H4 (cell line): ENCODE measurements at regions not wholly inside any gene's neighbourhood (a gene's known extent, or its start where the extent isn't known, plus 50 kb on each side); places are given as distances from the start of the nearest gene placed in this dataset.
"Not testable (repeated sequence)": the region's sequence is repeated elsewhere in the genome, so short reads cannot be mapped to it uniquely, and the experiment has no call there.

Source experiments
- DNase-seq: peaks from one replicate; pipeline ENCODE4 v3.0.0-alpha.2; 2015; ENCODE audit warnings: low spot score

DNA sequence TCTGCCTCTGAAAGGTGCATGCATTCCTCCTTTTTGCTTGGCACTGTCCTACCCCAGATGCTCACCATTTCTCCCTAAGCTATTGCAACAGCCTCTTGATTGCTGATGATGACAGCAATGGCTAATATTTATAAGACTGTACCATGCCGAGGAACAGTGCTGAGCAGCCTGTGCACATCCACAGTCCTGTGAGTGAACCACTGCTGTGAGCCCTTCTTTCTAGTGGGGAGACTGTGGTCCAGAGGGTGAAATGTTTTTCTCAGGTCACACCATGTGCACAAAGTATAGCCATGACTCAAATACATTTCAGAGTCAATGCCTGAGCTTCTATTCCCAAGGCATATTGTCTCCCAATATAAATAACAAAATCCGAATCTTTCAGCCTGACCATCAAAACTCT is 231.2 kb upstream of the LRTM1 start:
- no peak for DNase-seq

DNA sequence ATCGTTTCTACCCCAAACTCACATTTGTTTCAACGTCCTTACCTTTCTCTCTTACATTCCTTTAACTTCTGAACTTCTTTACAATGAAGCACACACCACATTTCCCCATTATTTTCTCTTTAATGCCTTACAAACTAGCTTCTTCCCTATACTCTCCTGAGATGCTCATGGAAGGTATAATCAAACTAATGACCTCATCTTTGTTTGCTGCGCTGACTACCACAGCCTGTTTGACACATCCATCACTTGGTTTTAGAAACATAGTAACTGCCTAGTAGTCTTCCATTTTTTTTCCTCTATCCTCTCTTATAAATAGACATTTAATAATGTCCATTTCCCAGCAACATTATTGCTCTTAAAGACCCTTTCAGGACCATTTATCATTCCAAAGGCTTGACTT is 230.5 kb upstream of the LRTM1 start:
- no peak for DNase-seq

DNA sequence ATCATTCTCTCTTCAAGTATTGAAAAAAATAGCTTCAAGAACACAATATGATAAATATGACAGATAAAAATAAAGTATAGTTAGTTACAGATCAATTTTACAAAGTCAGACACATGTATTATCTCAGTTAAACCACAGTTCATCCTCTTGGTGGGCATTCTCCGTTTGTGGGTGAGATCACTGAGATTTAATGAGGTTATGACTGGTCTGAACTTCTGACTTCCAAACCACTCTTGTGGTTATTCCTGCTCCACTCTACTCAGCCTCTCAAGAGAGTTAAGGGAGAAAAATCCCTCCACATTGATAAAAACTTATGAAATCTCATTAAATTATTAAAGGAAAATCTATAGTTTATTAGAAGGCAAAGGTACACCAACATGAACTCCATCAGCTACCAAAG is 229.9 kb upstream of the LRTM1 start:
- DNase-seq = peak; percentile 40

DNA sequence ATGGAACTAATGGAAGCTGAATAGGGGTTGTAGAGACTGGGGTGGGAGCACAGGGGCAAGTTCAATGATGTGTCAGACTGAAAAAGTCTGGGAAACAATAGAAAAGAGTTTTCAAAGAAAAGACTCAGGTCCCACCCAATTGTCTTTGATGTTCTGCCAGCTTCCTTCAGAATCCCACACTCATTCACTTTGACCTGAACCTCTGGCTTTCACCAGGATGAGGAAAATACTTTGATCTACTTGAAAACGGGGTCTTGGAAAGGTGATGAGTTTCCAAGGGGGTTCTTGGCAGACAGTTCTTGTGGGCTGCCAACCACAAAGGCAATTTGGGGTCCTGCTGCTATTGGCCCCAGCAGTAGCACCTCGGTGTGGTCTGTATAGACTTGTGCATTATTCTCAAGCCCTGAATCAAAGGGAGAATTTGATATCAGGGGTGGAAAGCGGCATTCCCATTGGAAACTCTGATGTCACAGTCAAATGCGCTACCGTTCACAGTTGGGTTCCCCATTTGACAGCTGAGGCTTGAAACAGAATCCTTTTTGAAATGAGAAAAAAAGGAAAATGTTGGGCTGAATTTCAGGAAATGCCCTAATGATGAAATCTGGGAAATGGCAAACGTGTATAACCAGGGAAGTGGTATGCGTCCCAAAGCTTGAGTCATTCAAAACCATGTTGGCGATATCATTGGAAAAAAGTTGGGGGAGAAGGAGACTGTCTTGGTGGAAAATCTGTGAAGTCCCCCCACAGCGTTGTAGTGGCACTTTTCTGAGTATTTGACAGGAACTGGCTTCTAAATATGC is 229.2 kb upstream of the LRTM1 start:
- DNase-seq = no peak

DNA sequence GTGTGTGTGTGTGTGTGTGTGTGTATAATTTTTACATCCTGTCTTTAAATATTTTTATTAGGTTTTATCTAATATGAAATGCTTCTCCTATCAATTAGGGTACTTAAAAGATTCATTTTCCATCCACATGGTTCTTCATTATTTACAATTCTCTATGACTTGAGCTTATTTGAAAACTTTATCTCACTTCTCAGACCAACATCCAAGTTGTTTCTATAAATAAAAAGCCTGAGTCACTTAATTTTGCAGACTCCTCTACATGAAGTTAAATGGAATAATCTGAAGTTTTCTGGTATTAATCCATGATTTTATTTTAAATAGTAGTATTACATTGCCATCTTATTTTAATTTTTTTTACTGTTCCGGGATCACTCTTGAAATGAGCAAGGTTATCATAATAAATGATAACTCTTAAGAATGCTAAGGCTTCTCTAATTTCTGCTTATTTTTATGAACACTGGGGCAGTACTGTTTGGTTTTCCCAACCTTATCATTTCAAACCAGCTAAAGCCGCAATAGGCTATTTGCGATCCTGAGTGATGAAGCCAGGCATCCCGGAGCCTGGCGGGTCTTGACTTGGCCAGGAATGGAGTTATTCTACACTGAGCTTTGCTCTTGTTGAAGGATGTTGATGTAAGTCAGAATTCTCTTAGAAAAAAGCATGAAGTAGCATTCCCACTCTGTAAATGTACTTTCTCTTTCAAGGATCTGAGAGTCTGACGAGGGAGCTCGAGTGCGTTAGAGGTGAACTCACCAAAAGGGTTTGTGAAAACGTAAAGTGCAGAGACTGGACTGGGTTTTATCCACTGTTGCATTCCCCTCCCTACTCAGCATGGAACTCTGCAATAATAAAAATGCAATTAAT is 220.2 kb upstream of the LRTM1 start:
- no peak for DNase-seq

DNA sequence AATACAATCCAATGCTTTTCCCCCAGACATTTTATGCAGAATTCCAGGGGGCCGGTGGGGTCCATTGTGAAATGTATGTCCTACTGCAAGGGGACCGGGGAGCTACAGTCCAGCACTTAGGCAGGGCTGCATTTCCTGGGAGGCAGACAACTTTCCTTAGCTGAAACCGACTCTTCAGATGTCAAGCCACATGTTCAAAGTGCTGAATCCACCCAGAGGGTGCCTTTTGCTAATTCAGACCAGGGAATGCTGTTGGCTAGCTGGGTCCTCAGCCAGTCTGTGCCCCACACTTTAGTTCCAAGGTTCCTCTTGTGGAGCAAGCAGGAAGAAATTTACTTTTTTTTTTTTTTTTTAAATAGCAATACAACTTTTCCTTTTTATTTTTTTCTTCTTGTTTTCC is 219.5 kb upstream of the LRTM1 start:
- no peak for DNase-seq

DNA sequence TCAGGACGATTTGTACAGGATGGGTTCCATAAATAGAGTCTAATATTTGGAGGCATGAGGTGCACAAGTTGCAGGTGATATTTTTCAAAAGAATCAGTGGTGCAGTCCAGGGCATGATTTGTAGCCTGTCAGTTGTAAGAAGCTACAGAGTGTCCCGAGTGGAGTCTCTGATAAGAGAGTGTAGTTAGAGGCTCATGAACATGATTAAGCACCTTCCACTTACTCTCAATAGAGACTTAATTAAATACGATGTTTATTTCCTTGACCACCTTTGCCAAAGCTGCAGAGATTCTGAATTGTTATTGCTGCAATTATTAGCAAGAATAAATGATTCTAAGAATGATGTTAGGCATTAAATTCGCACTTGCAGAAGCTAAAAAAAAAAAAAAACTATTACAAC is 218.4 kb upstream of the LRTM1 start:
- no peak for DNase-seq

DNA sequence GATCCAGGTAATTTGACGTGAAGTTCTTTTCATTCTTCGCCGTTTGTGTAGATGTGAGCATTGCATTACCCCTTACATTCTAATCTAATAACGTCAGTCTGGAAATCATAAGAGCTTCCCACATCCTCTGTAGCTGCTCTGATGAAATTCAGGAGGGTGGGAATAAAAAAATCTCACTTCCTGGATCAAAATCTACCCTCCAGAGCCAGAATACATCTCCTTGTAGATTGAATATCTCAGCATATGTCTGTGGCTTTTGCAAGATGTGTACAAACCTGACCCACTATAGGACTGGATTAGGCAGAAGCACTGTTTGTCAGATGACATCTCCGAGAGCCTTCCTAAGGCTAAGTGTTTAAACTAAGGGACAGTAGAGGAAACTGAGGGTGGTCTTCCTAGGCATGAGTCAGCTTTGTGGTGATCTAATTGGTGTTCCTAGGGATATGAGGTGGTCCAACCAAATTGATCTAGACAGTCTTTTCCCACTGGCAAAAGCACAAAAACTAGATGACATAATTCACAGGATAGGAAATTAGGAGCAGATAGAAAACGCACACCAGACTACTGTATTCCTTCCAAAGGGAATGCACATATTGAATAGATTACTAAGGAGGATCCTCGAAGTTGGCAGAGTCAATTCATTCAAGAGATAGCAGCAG is 216.3 kb upstream of the LRTM1 start:
- peak; percentile 66 for DNase-seq

DNA sequence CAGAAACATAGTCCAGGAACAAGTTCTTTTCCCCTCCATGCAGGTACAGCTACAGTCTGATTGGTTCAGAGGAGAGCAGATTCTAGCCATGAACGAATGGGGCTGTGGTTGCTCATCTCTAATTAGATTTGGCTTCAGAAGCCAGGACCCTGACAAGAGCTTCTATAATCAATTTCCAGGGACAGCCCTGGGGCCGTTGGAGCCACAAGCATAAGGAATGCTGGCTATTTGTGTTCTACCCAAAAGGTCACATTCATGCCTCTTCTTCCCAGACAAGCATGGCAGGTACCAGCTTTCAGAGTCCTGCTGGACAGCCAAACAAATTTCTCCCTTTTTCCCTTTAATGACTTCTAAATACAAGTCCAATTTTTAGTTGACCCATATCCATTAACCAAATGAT is 215.5 kb upstream of the LRTM1 start:
- DNase-seq = no peak

DNA sequence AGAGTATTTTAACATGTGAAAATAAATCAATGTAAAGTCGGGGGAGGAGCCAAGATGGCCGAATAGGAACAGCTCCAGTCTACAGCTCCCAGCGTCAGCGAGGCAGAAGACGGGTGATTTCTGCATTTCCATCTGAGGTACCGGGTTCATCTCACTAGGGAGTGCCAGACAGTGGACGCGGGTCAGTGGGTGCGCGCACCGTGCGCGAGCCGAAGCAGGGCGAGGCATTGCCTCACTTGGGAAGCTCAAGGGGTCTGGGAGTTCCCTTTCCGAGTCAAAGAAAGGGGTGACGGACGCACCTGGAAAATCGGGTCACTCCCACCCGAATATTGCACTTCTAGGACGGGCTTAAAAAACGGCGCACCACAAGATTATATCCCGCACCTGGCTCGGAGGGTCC is 208.4 kb upstream of the LRTM1 start:
- DNase-seq = not testable (repeated sequence)

DNA sequence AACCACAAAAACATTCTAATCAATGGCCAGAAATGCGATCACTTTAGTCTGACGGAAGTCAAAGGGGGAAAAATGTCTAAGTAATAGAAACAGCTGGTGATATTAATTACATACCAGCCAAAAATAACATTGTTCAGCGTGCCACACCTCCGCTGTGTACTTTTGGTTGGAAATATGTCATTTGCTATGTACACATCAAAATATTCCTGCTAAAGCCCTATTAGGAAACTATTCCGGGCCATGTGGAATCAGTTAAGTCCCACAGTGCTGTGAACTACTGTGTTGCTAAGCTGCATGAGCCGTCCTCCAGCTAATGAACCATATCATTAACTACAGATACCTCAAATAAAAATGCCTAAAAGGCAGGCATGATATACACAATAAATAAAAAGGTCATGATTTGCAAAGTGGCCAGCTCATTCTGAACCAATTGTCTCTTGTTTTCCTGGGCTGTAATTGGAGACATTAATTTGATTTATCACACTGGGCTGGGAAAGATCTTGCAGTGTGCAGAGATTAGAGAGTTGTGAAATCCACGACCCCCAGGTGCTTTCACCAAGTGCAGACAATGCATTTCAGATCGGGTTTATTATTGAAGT is 200.5 kb upstream of the LRTM1 start:
- DNase-seq = no peak

DNA sequence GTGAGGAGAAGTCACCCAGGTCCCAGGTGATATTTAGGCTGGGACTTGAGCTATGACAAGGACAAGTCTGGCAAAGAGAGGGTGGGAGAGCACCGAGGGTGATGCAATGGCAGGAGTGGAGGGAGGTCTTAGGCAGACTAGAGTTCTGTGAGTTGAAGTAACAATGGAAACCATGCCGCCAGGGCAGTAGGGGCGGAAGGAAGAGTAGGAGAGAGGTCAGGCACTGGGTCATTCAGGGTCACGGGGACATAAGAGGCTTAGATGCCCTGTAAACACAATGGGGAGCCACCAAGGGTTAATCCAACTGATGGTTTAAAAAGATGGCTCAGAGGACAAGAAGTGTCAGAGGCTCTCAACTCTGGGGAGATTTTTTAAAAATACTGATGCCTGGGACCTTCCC is 199.7 kb upstream of the LRTM1 start:
- DNase-seq = no peak

DNA sequence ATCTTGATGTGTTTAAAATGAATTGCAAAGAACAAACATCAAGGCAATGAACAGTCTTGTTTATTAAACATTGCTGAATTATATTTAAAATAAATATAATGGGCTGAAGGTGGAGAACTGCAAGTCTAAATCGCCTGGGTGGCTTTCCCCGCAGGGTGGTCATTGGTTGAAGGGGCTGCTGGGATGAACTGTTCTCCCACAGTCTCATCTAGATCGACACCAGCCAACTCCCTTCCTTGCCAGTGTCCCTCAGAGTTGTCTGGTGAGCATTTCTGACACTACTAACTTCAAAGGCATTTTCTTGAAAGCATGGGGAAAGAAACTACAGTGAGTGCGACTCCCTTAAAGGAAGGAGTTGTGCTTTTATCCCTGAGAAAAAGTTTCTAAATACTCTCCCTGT is 196.5 kb upstream of the LRTM1 start:
- no peak for DNase-seq
